ENCODE measurements at regions not wholly inside any gene's neighbourhood (a gene's known extent, or its start where the extent isn't known, plus 50 kb on each side); places are given as distances from the start of the nearest gene placed in this dataset.
"Not testable (repeated sequence)": the region's sequence is repeated elsewhere in the genome, so short reads cannot be mapped to it uniquely, and the experiment has no call there.

DNA sequence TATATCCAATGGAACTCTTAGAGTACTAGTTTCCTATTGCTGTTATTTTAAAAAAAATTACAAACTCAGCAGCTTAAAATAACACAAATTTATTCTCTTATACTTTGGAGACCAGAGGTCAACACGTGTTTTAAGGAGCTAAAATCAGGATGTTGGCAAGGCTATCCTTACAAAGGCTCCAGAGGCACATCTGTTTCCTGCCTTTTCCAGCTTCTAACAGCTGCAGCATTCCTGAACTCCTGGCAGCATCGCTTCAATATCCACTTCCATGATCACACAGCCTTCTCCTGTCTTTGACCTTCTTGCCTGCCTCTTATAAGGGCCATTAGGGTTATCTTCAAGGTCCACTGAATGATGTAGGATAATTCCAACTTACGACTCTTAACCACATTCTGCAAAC is 92.2 kb upstream of the CCNG1 start:
- no peak for DNase-seq
- Histone ChIP-seq H3K36me3 (replicated peaks in 1 of 2) (no peaks in the 10 kb centered on the region), H3K27ac (no peak overlapping the region), H3K4me3 (no peak overlapping the region), H3K4me1 (replicated peaks in 1 of 2) (no peaks in the 10 kb centered on the region), H3K9me3 (replicated peaks in 1 of 3) (no peaks in the 10 kb centered on the region), H3K27me3 (no peaks in the 10 kb centered on the region)
- TF ChIP-seq POLR2A (IDR thresholded peaks at IDR 0.05), result no peak
- no peak for TF ChIP-seq CTCF (IDR thresholded peaks at IDR 0.05)
- intact Hi-C loops (cut with DNase I), result no loop called here
- WGBS, 4 donors, result 26 to 35% (median 33%) methylated on average over 3 of the region's 3 CpGs

DNA sequence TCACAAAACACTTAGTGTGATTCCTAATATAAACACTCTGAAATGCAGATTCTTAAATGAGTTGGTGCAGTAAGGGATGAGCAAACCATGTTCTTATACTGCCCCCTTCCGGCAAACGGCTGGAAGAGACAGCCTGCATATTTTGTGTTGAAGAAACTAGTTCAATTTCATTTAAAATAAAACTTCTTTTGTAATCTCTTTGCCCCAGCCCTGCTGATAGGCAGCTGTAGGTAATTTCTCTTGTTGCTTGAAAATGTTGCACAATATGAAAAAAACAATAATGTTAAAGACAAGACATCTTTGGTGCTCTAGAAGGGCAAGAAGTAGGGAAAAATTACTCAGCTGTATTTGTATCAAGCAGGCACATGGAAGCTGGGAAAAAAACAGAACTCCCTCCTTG is 89.7 kb upstream of the CCNG1 start:
- no peaks in the 10 kb centered on the region for H3K36me3 ChIP-seq (replicated peaks in 1 of 2)
- DNase-seq, result peak; percentile 35 to 81 (median 54)

DNA sequence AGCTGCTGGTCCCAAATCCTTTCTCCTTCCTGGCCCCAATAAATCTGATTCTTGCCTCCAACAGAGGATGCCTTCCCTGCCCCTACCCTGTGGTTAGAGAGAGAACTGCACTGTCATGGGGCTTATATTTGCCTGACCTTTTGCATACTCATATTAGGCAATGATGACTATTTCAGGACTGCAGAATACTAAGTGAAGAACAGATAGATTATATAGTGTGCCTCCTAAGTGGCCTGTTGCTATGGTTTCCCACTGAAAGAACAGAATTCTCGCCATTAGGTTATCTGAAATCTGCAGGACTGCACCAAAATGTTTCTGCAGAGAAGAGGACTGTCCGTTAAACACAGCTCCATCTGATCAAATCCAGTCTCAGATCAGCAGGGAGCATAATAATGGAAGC is 87.3 kb upstream of the CCNG1 start:
- H3K36me3 ChIP-seq (replicated peaks in 1 of 2), result no peaks in the 10 kb centered on the region
- no peaks in the 10 kb centered on the region for H3K9me3 ChIP-seq (replicated peaks in 1 of 3)
- H3K4me1 ChIP-seq (replicated peaks in 1 of 2), result no peaks in the 10 kb centered on the region
- intact Hi-C loops (cut with DNase I), result no loop called here
- no peaks in the 10 kb centered on the region for H3K27me3 ChIP-seq
- no peak overlapping the region for H3K4me3 ChIP-seq
- H3K27ac ChIP-seq, result no peak overlapping the region
- no peak for DNase-seq
- TF ChIP-seq POLR2A (IDR thresholded peaks at IDR 0.05) (no peak), CTCF (IDR thresholded peaks at IDR 0.05) (peak in 1 of 6 experiments; percentile 8)
- WGBS, 4 donors, result 29 to 55% (median 46%) methylated on average over 2 of the region's 2 CpGs; no CpG with 5 or more reads in 1 of the 4 donors

More for the DNA sequence above, 89.7 kb upstream of the CCNG1 start:
- TF ChIP-seq POLR2A (IDR thresholded peaks at IDR 0.05) (no peak), CTCF (IDR thresholded peaks at IDR 0.05) (peak; percentile 49 to 82 (median 68))
- H3K4me1 ChIP-seq (replicated peaks in 1 of 2), result no peaks in the 10 kb centered on the region
- no peaks in the 10 kb centered on the region for H3K27me3 ChIP-seq
- no peak overlapping the region for H3K4me3 ChIP-seq
- WGBS, 4 donors, result 0% methylated on average over 2 of the region's 2 CpGs
- H3K27ac ChIP-seq, result no peak overlapping the region
- intact Hi-C loops (cut with DNase I), result no loop called here
- no peaks in the 10 kb centered on the region for H3K9me3 ChIP-seq (replicated peaks in 1 of 3)

- intact Hi-C loops (cut with DNase I), result no loop called here
- H3K9me3 ChIP-seq (replicated peaks in 1 of 3), result no peaks in the 10 kb centered on the region
- H3K4me3 ChIP-seq, result no peak overlapping the region
- no peaks in the 10 kb centered on the region for H3K36me3 ChIP-seq (replicated peaks in 1 of 2)
- H3K27ac ChIP-seq, result no peak overlapping the region
- H3K4me1 ChIP-seq (replicated peaks in 1 of 2), result no peaks in the 10 kb centered on the region
- DNase-seq, result no peak
- no peaks in the 10 kb centered on the region for H3K27me3 ChIP-seq
- TF ChIP-seq POLR2A (IDR thresholded peaks at IDR 0.05), result no peak
- 41 to 60% (median 46%) methylated on average over 1 of the region's 1 CpG for WGBS, 4 donors
Observed at GRCh38 chr5:163352531-163352930, 84.9 kb upstream of the CCNG1 start.

GRCh38 chr5:163355811-163356210 is 81.6 kb upstream of the CCNG1 start:
- DNase-seq; H3K4me3 ChIP-seq; H3K9me3 ChIP-seq (replicated peaks in 1 of 3); H3K36me3 ChIP-seq (replicated peaks in 1 of 2); H3K27ac ChIP-seq; intact Hi-C loops (cut with DNase I); H3K27me3 ChIP-seq; H3K4me1 ChIP-seq (replicated peaks in 1 of 2): not testable (repeated sequence)
- WGBS, 4 donors, result 91 to 100% (median 93%) methylated on average over 6 to 21 of the region's 21 CpGs

All from adrenal gland (tissue), 9 donors.